ENCODE measurements at regions not wholly inside any gene's neighbourhood (a gene's known extent, or its start where the extent isn't known, plus 50 kb on each side); places are given as distances from the start of the nearest gene placed in this dataset.

GRCh38 chr2:14513903-14514302 lies 118.6 kb upstream of the LRATD1 start:
- TF ChIP-seq EZH2 (IDR thresholded peaks at IDR 0.05; ENCODE audit: low read depth, unreplicated experiment) (no peak), CTCF (conservative IDR thresholded peaks at IDR 0.05; ENCODE audit: low read depth in 2 of 2) (no peak), CREB1 (CRISPR knock-in tag; IDR thresholded peaks at IDR 0.05; ENCODE audit: low read depth) (no peak), ZNF331 (CRISPR knock-in tag; IDR thresholded peaks at IDR 0.05; ENCODE audit: low read depth) (no peak), POLR2AphosphoS5 (IDR thresholded peaks at IDR 0.05; ENCODE audit: low read depth) (no peak), EZH2phosphoT487 (IDR thresholded peaks at IDR 0.05; ENCODE audit: unreplicated experiment) (no peak)
